Kidney epithelial cell (primary cell): ENCODE measurements at regions not wholly inside any gene's neighbourhood (a gene's known extent, or its start where the extent isn't known, plus 50 kb on each side); places are given as distances from the start of the nearest gene placed in this dataset.

ENCODE experiments used
- DNase-seq: peaks from one replicate; pipeline ENCODE4 v3.0.0-alpha.2; 2010; ENCODE audit warnings: low read depth
- H3K27me3 ChIP-seq: 2 replicates; pipeline ENCODE4 v1.6.0; 2011; ENCODE audit warnings: low read length; ENCODE audit not compliant: control insufficient read depth, insufficient read depth
- H3K36me3 ChIP-seq: 2 replicates; pipeline ENCODE4 v1.5.1; 2011; ENCODE audit warnings: low read length; ENCODE audit not compliant: control insufficient read depth, insufficient read depth
- H3K4me3 ChIP-seq: 2 replicates; pipeline ENCODE4 v1.5.1; 2011; ENCODE audit warnings: low read depth, mild to moderate bottlenecking, control low read depth, low read length
- TF ChIP-seq, protein P1 (sequence below): IDR thresholded peaks from 2 replicates; pipeline ENCODE4 v1.5.1; 2011; ENCODE audit warnings: mild to moderate bottlenecking, moderate library complexity, low read length, control low read depth, inconsistent platforms; ENCODE audit not compliant: insufficient read depth, poor library complexity, severe bottlenecking

DNA sequence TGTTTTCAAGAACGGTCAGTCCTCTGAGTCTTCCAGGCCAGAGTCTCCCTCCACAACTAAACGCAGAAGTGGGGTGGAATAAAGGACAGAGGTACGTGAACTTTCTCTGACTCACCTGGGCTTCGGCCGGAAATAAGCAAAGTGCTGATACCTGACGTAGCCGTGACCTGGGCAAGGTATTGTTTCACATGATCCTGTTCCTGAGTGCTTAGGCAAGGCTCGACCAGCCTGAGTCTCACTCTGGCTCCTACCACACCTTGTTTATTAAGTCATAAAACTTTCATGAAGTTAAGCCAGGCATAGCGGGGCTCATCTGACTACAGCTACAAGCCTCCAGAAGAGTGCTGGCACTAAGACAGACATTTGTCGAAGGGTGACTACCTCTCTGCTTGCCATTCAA lies 327.5 kb downstream of the SETD4 start:
- TF ChIP-seq, protein P1, sequence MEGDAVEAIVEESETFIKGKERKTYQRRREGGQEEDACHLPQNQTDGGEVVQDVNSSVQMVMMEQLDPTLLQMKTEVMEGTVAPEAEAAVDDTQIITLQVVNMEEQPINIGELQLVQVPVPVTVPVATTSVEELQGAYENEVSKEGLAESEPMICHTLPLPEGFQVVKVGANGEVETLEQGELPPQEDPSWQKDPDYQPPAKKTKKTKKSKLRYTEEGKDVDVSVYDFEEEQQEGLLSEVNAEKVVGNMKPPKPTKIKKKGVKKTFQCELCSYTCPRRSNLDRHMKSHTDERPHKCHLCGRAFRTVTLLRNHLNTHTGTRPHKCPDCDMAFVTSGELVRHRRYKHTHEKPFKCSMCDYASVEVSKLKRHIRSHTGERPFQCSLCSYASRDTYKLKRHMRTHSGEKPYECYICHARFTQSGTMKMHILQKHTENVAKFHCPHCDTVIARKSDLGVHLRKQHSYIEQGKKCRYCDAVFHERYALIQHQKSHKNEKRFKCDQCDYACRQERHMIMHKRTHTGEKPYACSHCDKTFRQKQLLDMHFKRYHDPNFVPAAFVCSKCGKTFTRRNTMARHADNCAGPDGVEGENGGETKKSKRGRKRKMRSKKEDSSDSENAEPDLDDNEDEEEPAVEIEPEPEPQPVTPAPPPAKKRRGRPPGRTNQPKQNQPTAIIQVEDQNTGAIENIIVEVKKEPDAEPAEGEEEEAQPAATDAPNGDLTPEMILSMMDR, result no peak
- Histone ChIP-seq H3K4me3 (no peak overlapping the region), H3K27me3 (no peaks in the 10 kb centered on the region), H3K36me3 (no peaks in the 10 kb centered on the region)
- no peak for DNase-seq

DNA sequence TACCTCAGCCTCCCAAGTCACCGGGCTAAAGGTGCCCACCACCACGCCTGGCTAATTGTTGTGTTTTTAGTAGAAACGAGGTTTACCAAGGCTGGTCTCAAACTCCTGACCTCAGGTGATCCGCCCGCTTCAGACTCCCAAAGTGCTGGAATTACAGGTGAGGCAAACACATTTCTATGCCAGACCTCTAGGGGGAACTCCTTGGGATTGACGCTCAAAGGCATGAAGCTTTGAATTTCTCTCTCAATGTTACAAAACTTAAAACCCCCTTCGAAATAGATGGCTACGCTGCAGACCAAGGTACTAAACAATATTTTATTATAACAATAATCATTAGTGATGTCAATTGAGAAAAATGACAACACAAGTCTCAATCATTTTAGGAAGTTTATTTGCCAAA lies 330.0 kb downstream of the SETD4 start:
- Histone ChIP-seq H3K36me3 (no peaks in the 10 kb centered on the region), H3K27me3 (no peaks in the 10 kb centered on the region), H3K4me3 (no peak overlapping the region)
- TF ChIP-seq, protein P1, result no peak
- DNase-seq, result no peak

DNA sequence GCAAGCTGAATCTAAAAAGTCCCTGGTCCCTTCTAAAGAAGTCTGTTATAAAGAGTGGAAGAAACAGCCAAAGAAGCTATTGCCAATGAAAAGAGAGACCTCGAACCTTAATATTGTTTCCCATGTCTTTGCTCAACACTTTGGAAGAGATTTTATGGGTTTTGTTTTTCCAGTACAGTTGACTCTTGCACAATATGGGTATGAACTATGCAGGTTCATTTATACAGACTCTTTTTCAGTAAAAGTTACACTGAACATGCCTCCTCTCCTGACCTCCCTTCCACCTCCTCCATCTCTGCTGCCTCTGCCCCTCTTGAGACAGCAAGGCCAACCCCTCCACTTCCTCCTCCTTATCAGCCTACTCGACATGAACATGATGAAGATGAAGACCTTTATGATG lies 332.5 kb downstream of the SETD4 start:
- no peak for DNase-seq
- H3K27me3 ChIP-seq, result no peaks in the 10 kb centered on the region
- no peak overlapping the region for H3K4me3 ChIP-seq
- TF ChIP-seq, protein P1, result no peak
- no peaks in the 10 kb centered on the region for H3K36me3 ChIP-seq

GRCh38 chr21:35724156-35724555 lies 336.2 kb downstream of the SETD4 start:
- DNase-seq, result no peak
- Histone ChIP-seq H3K4me3 (no peak overlapping the region), H3K27me3 (no peaks in the 10 kb centered on the region), H3K36me3 (no peaks in the 10 kb centered on the region)
- TF ChIP-seq, protein P1, result no peak

- TF ChIP-seq, protein P1, result no peak
- no peak overlapping the region for H3K4me3 ChIP-seq
- DNase-seq, result no peak
- no peaks in the 10 kb centered on the region for H3K36me3 ChIP-seq
- H3K27me3 ChIP-seq, result no peaks in the 10 kb centered on the region
Observed at GRCh38 chr21:35721701-35722100, 338.6 kb downstream of the SETD4 start.

DNA sequence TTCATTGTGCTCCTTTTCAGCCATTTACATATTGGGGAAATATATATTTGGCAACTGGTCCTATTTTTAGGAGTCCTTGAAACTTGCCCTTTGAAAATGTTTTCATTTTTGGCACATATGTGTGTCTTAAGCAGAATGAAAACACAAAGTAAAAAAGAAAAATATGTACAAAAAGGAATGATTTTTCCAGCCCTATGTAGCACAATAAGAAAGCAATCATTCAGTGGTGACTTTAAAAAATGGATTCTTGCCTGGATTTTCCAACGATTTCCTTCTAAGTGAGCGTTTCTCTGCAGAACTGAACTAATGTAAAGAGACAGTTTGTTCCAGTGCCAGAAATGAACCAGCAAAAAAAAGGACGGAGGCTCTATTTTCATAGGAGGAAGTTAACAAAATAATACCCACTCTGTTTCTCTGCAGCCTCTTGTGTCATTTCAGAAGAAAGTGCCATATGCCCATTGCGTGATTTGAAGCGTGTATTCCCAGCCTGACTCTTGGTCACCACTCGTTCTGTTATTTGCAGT lies 340.1 kb downstream of the SETD4 start:
- TF ChIP-seq, protein P1, result no peak
- H3K36me3 ChIP-seq, result no peaks in the 10 kb centered on the region
- peaks cover 4% of the 10 kb centered on the region for H3K27me3 ChIP-seq
- no peak for DNase-seq
- H3K4me3 ChIP-seq, result no peak overlapping the region
